ENCODE measurements at regions not wholly inside any gene's neighbourhood (a gene's known extent, or its start where the extent isn't known, plus 50 kb on each side); places are given as distances from the start of the nearest gene placed in this dataset.

DNA sequence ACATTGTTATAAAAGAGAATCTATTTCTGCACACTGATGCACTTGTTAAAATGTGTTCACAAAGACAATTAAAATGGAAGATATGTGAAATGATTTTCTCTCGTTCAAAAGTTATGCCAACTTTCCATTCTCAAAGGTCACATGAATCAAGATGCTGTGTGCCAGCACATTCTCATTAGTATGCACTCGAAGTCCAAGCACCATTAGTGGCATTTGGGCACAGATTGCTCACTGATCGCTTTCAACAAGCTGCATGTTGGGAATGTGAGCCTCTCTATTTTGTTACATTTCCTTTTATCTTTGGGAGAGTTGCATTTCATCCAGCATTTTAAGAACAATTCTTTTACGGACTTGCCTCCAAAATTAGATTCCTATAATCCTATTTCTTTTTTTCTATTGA is 398.9 kb downstream of the FBXO15 start:
- H3K9me3 ChIP-seq, result no peaks in the 10 kb centered on the region
- intact Hi-C loops (cut with DNase I), result no loop called here
- no peak overlapping the region for H3K4me3 ChIP-seq
- TF ChIP-seq POLR2A (IDR thresholded peaks at IDR 0.05) (no peak), POLR2AphosphoS5 (IDR thresholded peaks at IDR 0.05; ENCODE audit: insufficient read depth in 1 of 2, low read depth in 1 of 2) (no peak)
- TF ChIP-seq, protein P1, sequence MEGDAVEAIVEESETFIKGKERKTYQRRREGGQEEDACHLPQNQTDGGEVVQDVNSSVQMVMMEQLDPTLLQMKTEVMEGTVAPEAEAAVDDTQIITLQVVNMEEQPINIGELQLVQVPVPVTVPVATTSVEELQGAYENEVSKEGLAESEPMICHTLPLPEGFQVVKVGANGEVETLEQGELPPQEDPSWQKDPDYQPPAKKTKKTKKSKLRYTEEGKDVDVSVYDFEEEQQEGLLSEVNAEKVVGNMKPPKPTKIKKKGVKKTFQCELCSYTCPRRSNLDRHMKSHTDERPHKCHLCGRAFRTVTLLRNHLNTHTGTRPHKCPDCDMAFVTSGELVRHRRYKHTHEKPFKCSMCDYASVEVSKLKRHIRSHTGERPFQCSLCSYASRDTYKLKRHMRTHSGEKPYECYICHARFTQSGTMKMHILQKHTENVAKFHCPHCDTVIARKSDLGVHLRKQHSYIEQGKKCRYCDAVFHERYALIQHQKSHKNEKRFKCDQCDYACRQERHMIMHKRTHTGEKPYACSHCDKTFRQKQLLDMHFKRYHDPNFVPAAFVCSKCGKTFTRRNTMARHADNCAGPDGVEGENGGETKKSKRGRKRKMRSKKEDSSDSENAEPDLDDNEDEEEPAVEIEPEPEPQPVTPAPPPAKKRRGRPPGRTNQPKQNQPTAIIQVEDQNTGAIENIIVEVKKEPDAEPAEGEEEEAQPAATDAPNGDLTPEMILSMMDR (IDR thresholded peaks at IDR 0.05), result no peak
- H3K27me3 ChIP-seq, result no peaks in the 10 kb centered on the region
- DNase-seq (ENCODE audit: extremely low spot score in 2 of 2), result no peak
- H3K27ac ChIP-seq, result no peak overlapping the region
- H3K36me3 ChIP-seq, result no peaks in the 10 kb centered on the region
- H3K4me1 ChIP-seq, result no peaks in the 10 kb centered on the region

DNA sequence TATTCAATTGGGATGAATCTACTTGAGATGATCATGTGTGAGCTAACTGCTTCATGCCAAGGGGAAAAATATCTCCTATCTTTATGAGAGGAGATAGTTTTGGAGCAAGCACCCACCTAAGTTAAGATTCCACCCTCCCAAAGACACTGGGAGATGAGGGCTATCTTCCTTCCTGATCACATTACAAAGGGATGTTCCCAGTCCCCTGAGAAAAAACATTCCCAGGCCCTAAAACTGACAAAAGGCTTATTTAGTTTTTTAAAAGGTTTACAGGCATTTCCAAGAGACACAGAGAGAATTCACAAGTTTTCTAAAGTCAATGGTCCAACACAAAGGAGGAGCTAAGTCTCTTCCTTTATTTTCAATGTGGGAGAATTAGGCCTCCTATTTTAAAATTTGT is 401.5 kb downstream of the FBXO15 start:
- Histone ChIP-seq H3K4me1 (no peaks in the 10 kb centered on the region), H3K27ac (no peak overlapping the region), H3K9me3 (no peaks in the 10 kb centered on the region), H3K27me3 (no peaks in the 10 kb centered on the region), H3K36me3 (no peaks in the 10 kb centered on the region), H3K4me3 (no peak overlapping the region)
- intact Hi-C loops (cut with DNase I), result no loop called here
- no peak for DNase-seq (ENCODE audit: extremely low spot score in 2 of 2)
- TF ChIP-seq, protein P1 (IDR thresholded peaks at IDR 0.05), result no peak
- TF ChIP-seq POLR2A (IDR thresholded peaks at IDR 0.05) (no peak), POLR2AphosphoS5 (IDR thresholded peaks at IDR 0.05; ENCODE audit: insufficient read depth in 1 of 2, low read depth in 1 of 2) (no peak)

DNA sequence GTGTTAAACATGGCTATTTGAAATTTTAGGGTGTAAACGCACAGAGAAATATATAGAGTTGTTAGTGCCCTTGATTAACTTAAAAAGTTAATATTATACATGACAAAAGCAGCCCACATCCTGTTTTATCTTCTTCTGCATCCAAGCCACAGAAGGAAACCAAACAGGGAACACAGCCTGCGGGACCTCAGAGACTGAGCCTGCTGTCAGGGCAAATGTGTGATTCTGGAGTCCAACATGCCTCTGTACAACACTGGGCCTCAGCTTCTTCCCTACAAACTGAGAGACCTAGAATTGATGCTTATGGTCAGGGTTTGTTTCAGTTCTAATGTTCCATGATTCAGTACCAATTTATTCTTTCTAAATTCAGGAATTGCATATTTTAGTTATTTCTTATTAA is 404.7 kb downstream of the FBXO15 start:
- no peaks in the 10 kb centered on the region for H3K27me3 ChIP-seq
- H3K4me3 ChIP-seq, result no peak overlapping the region
- intact Hi-C loops (cut with DNase I), result no loop called here
- H3K36me3 ChIP-seq, result no peaks in the 10 kb centered on the region
- no peaks in the 10 kb centered on the region for H3K4me1 ChIP-seq
- no peaks in the 10 kb centered on the region for H3K9me3 ChIP-seq
- DNase-seq (ENCODE audit: extremely low spot score in 2 of 2), result no peak
- H3K27ac ChIP-seq, result no peak overlapping the region
- TF ChIP-seq, protein P1 (IDR thresholded peaks at IDR 0.05), result no peak
- no peak for TF ChIP-seq POLR2AphosphoS5 (IDR thresholded peaks at IDR 0.05; ENCODE audit: insufficient read depth in 1 of 2, low read depth in 1 of 2)
- no peak for TF ChIP-seq POLR2A (IDR thresholded peaks at IDR 0.05)

DNA sequence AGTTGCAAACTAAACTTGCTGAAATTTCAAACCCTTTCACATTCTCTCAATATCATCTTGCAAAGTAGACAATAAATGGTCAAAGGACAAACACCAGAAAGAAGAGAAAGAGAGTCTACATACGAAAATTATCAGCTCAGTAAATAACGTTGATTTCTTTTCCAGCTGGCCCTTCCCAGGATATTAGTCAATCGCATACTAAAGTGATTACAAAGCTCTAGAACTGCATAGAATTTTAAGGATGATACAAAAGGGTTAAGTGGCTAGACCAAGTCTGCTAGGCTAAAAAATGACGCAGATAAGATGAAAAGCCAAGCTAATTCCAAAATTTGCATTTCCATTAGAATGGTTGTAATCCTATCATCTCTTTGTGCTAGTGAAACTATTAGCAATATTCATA is 405.7 kb downstream of the FBXO15 start:
- TF ChIP-seq, protein P1 (IDR thresholded peaks at IDR 0.05), result no peak
- TF ChIP-seq POLR2A (IDR thresholded peaks at IDR 0.05) (no peak), POLR2AphosphoS5 (IDR thresholded peaks at IDR 0.05; ENCODE audit: insufficient read depth in 1 of 2, low read depth in 1 of 2) (no peak)
- Histone ChIP-seq H3K36me3 (no peaks in the 10 kb centered on the region), H3K27me3 (no peaks in the 10 kb centered on the region), H3K4me1 (no peaks in the 10 kb centered on the region), H3K9me3 (no peaks in the 10 kb centered on the region), H3K27ac (no peak overlapping the region), H3K4me3 (no peak overlapping the region)
- no peak for DNase-seq (ENCODE audit: extremely low spot score in 2 of 2)
- intact Hi-C loops (cut with DNase I), result no loop called here

DNA sequence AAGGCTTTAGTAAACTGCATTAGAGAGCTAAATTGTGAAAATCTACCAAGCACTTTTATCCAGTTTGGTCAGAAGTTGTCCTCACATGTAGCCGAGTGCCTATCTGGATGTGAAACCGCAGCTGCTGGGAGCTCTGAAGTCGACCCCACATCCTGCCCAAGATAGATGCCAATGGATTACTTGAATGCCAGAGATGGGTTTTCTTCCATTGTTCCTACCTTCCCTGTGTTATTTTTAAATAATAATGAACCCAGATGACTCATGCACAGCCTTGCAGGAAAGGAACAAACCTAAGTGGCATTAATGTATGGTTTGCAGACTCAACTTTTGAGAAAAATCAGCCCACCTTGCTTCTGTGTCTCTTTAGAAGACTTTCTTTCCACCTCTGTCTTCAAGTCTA is 408.5 kb downstream of the FBXO15 start:
- Histone ChIP-seq H3K27ac (no peak overlapping the region), H3K9me3 (no peaks in the 10 kb centered on the region), H3K4me1 (no peaks in the 10 kb centered on the region), H3K4me3 (no peak overlapping the region), H3K27me3 (no peaks in the 10 kb centered on the region), H3K36me3 (no peaks in the 10 kb centered on the region)
- TF ChIP-seq, protein P1 (IDR thresholded peaks at IDR 0.05), result no peak
- TF ChIP-seq POLR2A (IDR thresholded peaks at IDR 0.05), result no peak
- no peak for TF ChIP-seq POLR2AphosphoS5 (IDR thresholded peaks at IDR 0.05; ENCODE audit: insufficient read depth in 1 of 2, low read depth in 1 of 2)
- no peak for DNase-seq (ENCODE audit: extremely low spot score in 2 of 2)
- intact Hi-C loops (cut with DNase I), result no loop called here

All from vagina (tissue), 2 donors.